ENCODE measurements at regions not wholly inside any gene's neighbourhood (a gene's known extent, or its start where the extent isn't known, plus 50 kb on each side); places are given as distances from the start of the nearest gene placed in this dataset.

- CTCF ChIA-PET = no interaction called here
- H3K4me3 ChIP-seq (ENCODE audit: low read depth, low read length) = no peak overlapping the region
- POLR2A ChIA-PET = no interaction called here
- no peak for DNase-seq (ENCODE audit: low read depth, low spot score)
- no peak for TF ChIP-seq CTCF (IDR thresholded peaks at IDR 0.05; ENCODE audit: insufficient read depth, low read length, missing control alignments)
Measured at GRCh38 chr2:63769915-63770314, 71.8 kb upstream of the UGP2 start.

DNA sequence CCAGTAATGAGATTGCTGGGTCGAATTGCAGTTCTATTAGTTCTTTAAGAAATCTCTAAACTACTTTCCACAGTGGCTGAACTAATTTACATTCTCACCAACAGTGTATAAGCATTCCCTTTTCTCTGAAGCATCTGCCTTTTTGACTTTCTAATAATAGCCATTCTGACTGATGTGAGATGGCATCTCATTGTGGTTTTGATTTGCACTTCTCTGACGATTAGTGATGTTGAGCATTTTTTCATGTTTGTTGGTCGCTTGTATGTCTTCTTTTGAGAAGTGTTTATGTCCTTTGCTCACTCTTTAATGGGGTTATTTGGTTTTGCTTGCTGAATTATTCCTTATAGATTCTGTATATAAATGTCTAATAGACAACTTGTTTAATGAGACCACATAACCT is 69.6 kb upstream of the UGP2 start:
- ChIA-PET POLR2A (no interaction called here), CTCF (no interaction called here)
- H3K4me3 ChIP-seq (ENCODE audit: low read depth, low read length) = no peak overlapping the region
- no peak for TF ChIP-seq CTCF (IDR thresholded peaks at IDR 0.05; ENCODE audit: insufficient read depth, low read length, missing control alignments)
- DNase-seq (ENCODE audit: low read depth, low spot score) = no peak

- ChIA-PET CTCF (no interaction called here), POLR2A (interaction anchor here (0.6 kb wide), 1 partner anchor 117 kb away, joined by 3 read pairs; no protein-coding TSS in a partner anchor)
- no peak for TF ChIP-seq CTCF (IDR thresholded peaks at IDR 0.05; ENCODE audit: insufficient read depth, low read length, missing control alignments)
- no peak for DNase-seq (ENCODE audit: low read depth, low spot score)
- H3K4me3 ChIP-seq (ENCODE audit: low read depth, low read length) = no peak overlapping the region
Measured at GRCh38 chr2:63775191-63775590, 66.5 kb upstream of the UGP2 start.

GRCh38 chr2:63776382-63776781 is 65.3 kb upstream of the UGP2 start:
- no peak for TF ChIP-seq CTCF (IDR thresholded peaks at IDR 0.05; ENCODE audit: insufficient read depth, low read length, missing control alignments)
- POLR2A ChIA-PET = no interaction called here
- CTCF ChIA-PET = no interaction called here
- H3K4me3 ChIP-seq (ENCODE audit: low read depth, low read length) = no peak overlapping the region
- DNase-seq (ENCODE audit: low read depth, low spot score) = no peak

DNA sequence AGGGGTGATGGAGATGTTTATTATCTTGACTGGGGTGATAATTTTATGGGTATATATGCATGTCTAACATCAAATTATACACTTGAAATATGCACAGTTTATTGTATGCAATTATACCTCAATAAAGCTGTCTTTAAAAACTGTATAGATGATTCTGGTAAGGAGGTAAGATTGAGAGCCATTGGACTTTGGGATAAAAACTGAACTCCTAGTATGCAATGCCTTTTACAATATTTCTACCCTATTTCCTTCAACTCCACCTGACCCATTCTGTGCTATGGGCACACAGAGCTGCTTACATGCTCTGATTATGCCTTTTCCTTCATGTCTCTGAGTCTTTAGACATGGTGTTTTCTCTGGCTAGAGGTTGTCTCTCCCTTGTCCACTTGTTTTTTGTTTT is 63.9 kb upstream of the UGP2 start:
- ChIA-PET CTCF (no interaction called here), POLR2A (no interaction called here)
- no peak for TF ChIP-seq CTCF (IDR thresholded peaks at IDR 0.05; ENCODE audit: insufficient read depth, low read length, missing control alignments)
- DNase-seq (ENCODE audit: low read depth, low spot score) = no peak
- H3K4me3 ChIP-seq (ENCODE audit: low read depth, low read length) = no peak overlapping the region

DNA sequence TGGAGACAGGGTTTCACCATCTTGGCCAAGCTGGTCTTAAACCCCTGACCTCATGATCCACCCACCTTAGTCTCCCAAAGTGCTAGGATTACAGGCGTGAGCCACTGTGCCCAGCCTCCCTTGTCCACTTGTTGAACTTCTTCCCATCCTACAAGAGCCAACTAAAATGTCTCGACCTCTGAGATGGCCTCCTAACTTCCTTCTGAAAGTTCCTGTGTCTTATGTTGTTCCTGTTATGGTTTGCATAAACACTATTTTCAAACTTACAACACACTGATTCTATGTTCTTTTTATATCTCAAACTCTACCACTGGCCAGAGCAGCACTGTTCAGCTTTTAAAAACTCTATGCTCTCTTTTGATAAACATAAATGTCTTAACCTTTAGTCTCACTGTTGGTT is 63.3 kb upstream of the UGP2 start:
- no peak overlapping the region for H3K4me3 ChIP-seq (ENCODE audit: low read depth, low read length)
- DNase-seq (ENCODE audit: low read depth, low spot score) = no peak
- no peak for TF ChIP-seq CTCF (IDR thresholded peaks at IDR 0.05; ENCODE audit: insufficient read depth, low read length, missing control alignments)
- ChIA-PET POLR2A (no interaction called here), CTCF (no interaction called here)

All from AG04449 (cell line).